Psoas muscle (tissue), 7 donors: ENCODE measurements at regions not wholly inside any gene's neighbourhood (a gene's known extent, or its start where the extent isn't known, plus 50 kb on each side); places are given as distances from the start of the nearest gene placed in this dataset.

ENCODE experiments used
- ATAC-seq, 4 donors: fragments of 200-7000 bp; cut with Tn5 transposase; one replicate each; pipeline ENCODE4 v1.9.1; 2020; ENCODE audit warnings: moderate library complexity in 3 of 4, mild to moderate bottlenecking in 2 of 4
- DNase-seq, 2 donors: peaks; one replicate each; pipeline ENCODE4 v3.0.0-alpha.2; 2020
- H3K27ac ChIP-seq: fragments of 200-600 bp; one replicate; pipeline ENCODE4 v1.8.0; 2022
- H3K27me3 ChIP-seq, 3 donors: fragments of 200-600 bp in 1 of 3; one replicate each; pipeline versions ENCODE4 v1.6.1 to v1.8.0; 2013 to 2022; ENCODE audit warnings: low read length in 2 of 3, mild to moderate bottlenecking in 2 of 3, moderate library complexity in 1 of 3; ENCODE audit not compliant: insufficient read depth in 3 of 3
- H3K36me3 ChIP-seq, 2 donors: fragments of 200-600 bp in 1 of 2; one replicate each; pipeline versions ENCODE4 v1.6.1 to v1.8.0; 2013 to 2022; ENCODE audit warnings: low read depth in 1 of 2, mild to moderate bottlenecking in 1 of 2, moderate library complexity in 1 of 2; ENCODE audit not compliant: insufficient read depth in 1 of 2
- H3K4me1 ChIP-seq: fragments of 200-600 bp; one replicate; pipeline ENCODE4 v1.8.0; 2022
- H3K4me3 ChIP-seq: fragments of 200-600 bp; one replicate; pipeline ENCODE4 v1.8.0; 2022; ENCODE audit warnings: mild to moderate bottlenecking
- H3K9me3 ChIP-seq: fragments of 200-600 bp; one replicate; pipeline ENCODE4 v1.8.0; 2022
- CTCF ChIP-seq: fragments of 200-600 bp; IDR thresholded peaks from one replicate; pipeline ENCODE4 v1.8.0; 2022; ENCODE audit warnings: antibody characterized with exemption
- WGBS, 3 donors: extraction: QIAGEN DNeasy Blood & Tissue Kit; methylation state at CpG; one replicate each; pipeline versions ENCODE4 v1.1.6 to v1.1.7; 2013; 5-methylcytosine and 5-hydroxymethylcytosine counted together
- intact Hi-C, 2 donors: fragments of 100-400 bp; cut with DNase I; formaldehyde crosslinking; loops; one replicate each; pipeline versions ENCODE4 v1.11.0 to v1.14.2; 2022
- donor health status: healthy with polysubstance abuse.
- donor health status: DM: no; HTN: no; CAD: no; lungs with moderate emphysema.
- donor health status: Bipolar disorder and iron deficiency.
- donor health status: healthy.
- donor health status: DM: yes; HTN: yes; CAD: no.
- donor health status: DM: no; HTN: no; CAD: no.
- donor health status: DM: yes; HTN: yes; CAD: no.

- ATAC-seq (no peak), DNase-seq (no peak)
- TF ChIP-seq CTCF = no peak
- Histone ChIP-seq H3K27me3 (no peaks in the 10 kb centered on the region), H3K4me3 (no peak overlapping the region), H3K36me3 (no peaks in the 10 kb centered on the region), H3K27ac (no peak overlapping the region), H3K4me1 (no peaks in the 10 kb centered on the region), H3K9me3 (peaks cover 8% of the 10 kb centered on the region)
- WGBS, 3 donors = 84 to 88% (median 84%) methylated on average over 2 of the region's 2 CpGs
- intact Hi-C loops = no loop called here
Observed at GRCh38 chr4:107562316-107562715, 157.7 kb downstream of the PAPSS1 start.

- H3K4me1 ChIP-seq = no peaks in the 10 kb centered on the region
- ATAC-seq = no peak
- no peak for TF ChIP-seq CTCF
- intact Hi-C loops = no loop called here
- WGBS, 3 donors = 81 to 92% (median 88%) methylated on average over 4 of the region's 4 CpGs
- H3K36me3 ChIP-seq = no peaks in the 10 kb centered on the region
- H3K9me3 ChIP-seq = peaks cover 8% of the 10 kb centered on the region
- H3K27ac ChIP-seq = no peak overlapping the region
- no peak overlapping the region for H3K4me3 ChIP-seq
- no peaks in the 10 kb centered on the region for H3K27me3 ChIP-seq
- no peak for DNase-seq
Observed at GRCh38 chr4:107561481-107561880, 158.6 kb downstream of the PAPSS1 start.

- DNase-seq (no peak), ATAC-seq (no peak)
- no peaks in the 10 kb centered on the region for H3K4me1 ChIP-seq
- H3K9me3 ChIP-seq = peaks cover 8% of the 10 kb centered on the region
- no peak overlapping the region for H3K27ac ChIP-seq
- TF ChIP-seq CTCF = no peak
- no peak overlapping the region for H3K4me3 ChIP-seq
- no peaks in the 10 kb centered on the region for H3K27me3 ChIP-seq
- intact Hi-C loops = no loop called here
- no peaks in the 10 kb centered on the region for H3K36me3 ChIP-seq
Observed at GRCh38 chr4:107559653-107560052, 160.4 kb downstream of the PAPSS1 start.

GRCh38 chr4:107552306-107552705, 167.7 kb downstream of the PAPSS1 start:
- 93 to 94% (median 94%) methylated on average over 3 of the region's 3 CpGs for WGBS, 3 donors
- Histone ChIP-seq H3K4me1 (no peaks in the 10 kb centered on the region), H3K36me3 (no peaks in the 10 kb centered on the region), H3K27me3 (no peaks in the 10 kb centered on the region), H3K27ac (no peak overlapping the region), H3K4me3 (no peak overlapping the region), H3K9me3 (no peaks in the 10 kb centered on the region)
- intact Hi-C loops = no loop called here
- TF ChIP-seq CTCF = no peak
- DNase-seq (no peak), ATAC-seq (no peak)

- DNase-seq (no peak), ATAC-seq (no peak)
- intact Hi-C loops = no loop called here
- no peak for TF ChIP-seq CTCF
- Histone ChIP-seq H3K4me3 (no peak overlapping the region), H3K9me3 (no peaks in the 10 kb centered on the region), H3K4me1 (no peaks in the 10 kb centered on the region), H3K27me3 (no peaks in the 10 kb centered on the region), H3K27ac (no peak overlapping the region), H3K36me3 (no peaks in the 10 kb centered on the region)
- 46 to 63% (median 48%) methylated on average over 7 of the region's 7 CpGs for WGBS, 3 donors
Observed at GRCh38 chr4:107548211-107548905, 171.7 kb downstream of the PAPSS1 start.
